ENCODE measurements at regions not wholly inside any gene's neighbourhood (a gene's known extent, or its start where the extent isn't known, plus 50 kb on each side); places are given as distances from the start of the nearest gene placed in this dataset.

- Histone ChIP-seq H3K27me3 (no peaks in the 10 kb centered on the region), H3K4me3 (no peak overlapping the region), H3K9me3 (no peaks in the 10 kb centered on the region), H3K4me1 (no peaks in the 10 kb centered on the region), H3K36me3 (no peaks in the 10 kb centered on the region), H3K27ac (no peak overlapping the region)
- intact Hi-C loops (cut with DNase I): no loop called here
- TF ChIP-seq POLR2A (IDR thresholded peaks at IDR 0.05) (no peak), CTCF (IDR thresholded peaks at IDR 0.05) (no peak)
- ATAC-seq (peak in 1 of 4 donors; percentile 26), DNase-seq (no peak)
- 85% methylated on average over 18 of the region's 37 CpGs for WGBS (ENCODE audit: insufficient coverage, low coverage, low lambda C conversion rate, missing lambda C conversion rate)
Observed at GRCh38 chr6:1003394-1004160, 308.3 kb upstream of the FOXQ1 start.

DNA sequence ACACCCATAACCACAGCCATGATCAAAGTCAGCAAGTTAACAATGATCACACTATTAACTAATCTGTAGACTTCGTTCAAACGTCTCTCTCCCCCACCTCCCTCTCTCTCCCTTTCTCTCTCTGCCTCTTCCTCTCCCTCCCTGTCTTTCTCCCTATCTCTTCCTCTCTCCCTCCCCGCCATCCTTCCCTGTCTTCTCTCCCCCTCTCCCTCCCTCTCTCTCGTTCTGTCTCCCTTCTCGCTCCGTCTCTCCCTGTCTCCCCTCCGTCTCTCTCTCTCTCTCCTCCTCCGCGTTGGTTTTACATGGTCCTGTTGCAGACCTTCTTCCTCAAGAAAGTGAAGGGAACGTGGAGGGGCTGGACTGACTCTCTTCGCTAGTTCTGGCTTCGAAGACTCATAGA, 308.9 kb upstream of the FOXQ1 start:
- Histone ChIP-seq H3K9me3 (no peaks in the 10 kb centered on the region), H3K27ac (no peak overlapping the region), H3K4me1 (no peaks in the 10 kb centered on the region), H3K27me3 (no peaks in the 10 kb centered on the region), H3K4me3 (no peak overlapping the region), H3K36me3 (no peaks in the 10 kb centered on the region)
- DNase-seq (no peak), ATAC-seq (no peak)
- TF ChIP-seq CTCF (IDR thresholded peaks at IDR 0.05): no peak
- TF ChIP-seq POLR2A (IDR thresholded peaks at IDR 0.05): no peak
- WGBS (ENCODE audit: insufficient coverage, low coverage, low lambda C conversion rate, missing lambda C conversion rate): 69% methylated on average over 9 of the region's 12 CpGs
- intact Hi-C loops (cut with DNase I): no loop called here

GRCh38 chr6:1001655-1002349, 308.9 kb upstream of the EXOC2 start:
- no peak overlapping the region for H3K27ac ChIP-seq
- intact Hi-C loops (cut with DNase I): no loop called here
- WGBS (ENCODE audit: insufficient coverage, low coverage, low lambda C conversion rate, missing lambda C conversion rate): 65% methylated on average over 4 of the region's 12 CpGs
- no peaks in the 10 kb centered on the region for H3K4me1 ChIP-seq
- DNase-seq: no peak
- no peak for ATAC-seq
- no peaks in the 10 kb centered on the region for H3K36me3 ChIP-seq
- no peaks in the 10 kb centered on the region for H3K9me3 ChIP-seq
- TF ChIP-seq POLR2A (IDR thresholded peaks at IDR 0.05) (no peak), CTCF (IDR thresholded peaks at IDR 0.05) (no peak)
- H3K4me3 ChIP-seq: no peak overlapping the region
- no peaks in the 10 kb centered on the region for H3K27me3 ChIP-seq

- Histone ChIP-seq H3K27me3 (no peaks in the 10 kb centered on the region), H3K36me3 (no peaks in the 10 kb centered on the region), H3K4me1 (no peaks in the 10 kb centered on the region), H3K27ac (no peak overlapping the region), H3K9me3 (no peaks in the 10 kb centered on the region), H3K4me3 (no peak overlapping the region)
- no peak for TF ChIP-seq POLR2A (IDR thresholded peaks at IDR 0.05)
- no peak for TF ChIP-seq CTCF (IDR thresholded peaks at IDR 0.05)
- ATAC-seq: no peak
- intact Hi-C loops (cut with DNase I): no loop called here
- DNase-seq: no peak
- WGBS (ENCODE audit: insufficient coverage, low coverage, low lambda C conversion rate, missing lambda C conversion rate): 80% methylated on average over 9 of the region's 9 CpGs
Observed at GRCh38 chr6:999552-999951, 306.6 kb upstream of the EXOC2 start.
